ENCODE measurements at regions not wholly inside any gene's neighbourhood (a gene's known extent, or its start where the extent isn't known, plus 50 kb on each side); places are given as distances from the start of the nearest gene placed in this dataset.

DNA sequence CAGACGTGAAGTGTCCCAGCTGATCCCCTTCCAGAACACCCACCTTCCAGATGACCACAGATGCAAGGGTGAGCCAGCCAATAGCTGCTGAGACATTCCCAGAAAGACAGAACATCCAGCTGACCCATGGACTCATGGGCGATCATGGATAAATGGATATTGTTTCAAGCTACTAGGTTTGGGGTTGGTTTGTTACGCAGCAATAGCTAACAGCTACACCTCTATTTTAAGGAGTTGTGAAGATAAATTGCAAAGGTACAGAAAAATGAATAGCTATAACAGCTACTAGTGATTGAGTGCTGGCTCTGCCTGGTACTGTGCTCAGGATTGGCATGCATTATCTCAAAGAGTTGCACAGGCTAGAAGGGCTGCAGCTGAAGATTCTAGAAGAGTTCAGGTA, 122.5 kb downstream of the MIAT start:
- Histone ChIP-seq H3K4me3 (ENCODE audit: low read length in 3 of 3) (no peak overlapping the region), H3K4me1 (ENCODE audit: control insufficient read depth in 2 of 3, insufficient read depth in 2 of 3, low read depth in 1 of 3, low read length in 3 of 3) (peaks cover 0 to 3% (median 0%) of the 10 kb centered on the region in 3 donors), H3K9me3 (ENCODE audit: control insufficient read depth in 2 of 3, insufficient read depth in 1 of 3, low read length in 3 of 3) (peaks cover 0 to 6% (median 0%) of the 10 kb centered on the region in 3 donors), H3K9ac (ENCODE audit: low read length in 3 of 3) (no peak overlapping the region), H3K27me3 (ENCODE audit: control insufficient read depth, insufficient read depth, low read length) (no peaks in the 10 kb centered on the region), H3K36me3 (ENCODE audit: control insufficient read depth in 2 of 3, insufficient read depth in 3 of 3, low read length in 3 of 3) (peaks cover 3 to 6% (median 5%) of the 10 kb centered on the region in 3 donors), H3K27ac (ENCODE audit: low read depth in 2 of 2, low read length in 2 of 2) (no peak overlapping the region)
- no peak for FAIRE-seq
- TF ChIP-seq, protein P1, sequence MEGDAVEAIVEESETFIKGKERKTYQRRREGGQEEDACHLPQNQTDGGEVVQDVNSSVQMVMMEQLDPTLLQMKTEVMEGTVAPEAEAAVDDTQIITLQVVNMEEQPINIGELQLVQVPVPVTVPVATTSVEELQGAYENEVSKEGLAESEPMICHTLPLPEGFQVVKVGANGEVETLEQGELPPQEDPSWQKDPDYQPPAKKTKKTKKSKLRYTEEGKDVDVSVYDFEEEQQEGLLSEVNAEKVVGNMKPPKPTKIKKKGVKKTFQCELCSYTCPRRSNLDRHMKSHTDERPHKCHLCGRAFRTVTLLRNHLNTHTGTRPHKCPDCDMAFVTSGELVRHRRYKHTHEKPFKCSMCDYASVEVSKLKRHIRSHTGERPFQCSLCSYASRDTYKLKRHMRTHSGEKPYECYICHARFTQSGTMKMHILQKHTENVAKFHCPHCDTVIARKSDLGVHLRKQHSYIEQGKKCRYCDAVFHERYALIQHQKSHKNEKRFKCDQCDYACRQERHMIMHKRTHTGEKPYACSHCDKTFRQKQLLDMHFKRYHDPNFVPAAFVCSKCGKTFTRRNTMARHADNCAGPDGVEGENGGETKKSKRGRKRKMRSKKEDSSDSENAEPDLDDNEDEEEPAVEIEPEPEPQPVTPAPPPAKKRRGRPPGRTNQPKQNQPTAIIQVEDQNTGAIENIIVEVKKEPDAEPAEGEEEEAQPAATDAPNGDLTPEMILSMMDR (IDR thresholded peaks at IDR 0.05; ENCODE audit: borderline replicate concordance, extremely low read depth, insufficient read depth), result no peak
- intact Hi-C loops (cut with DNase I), result no loop called here
- DNase-seq, result no peak

DNA sequence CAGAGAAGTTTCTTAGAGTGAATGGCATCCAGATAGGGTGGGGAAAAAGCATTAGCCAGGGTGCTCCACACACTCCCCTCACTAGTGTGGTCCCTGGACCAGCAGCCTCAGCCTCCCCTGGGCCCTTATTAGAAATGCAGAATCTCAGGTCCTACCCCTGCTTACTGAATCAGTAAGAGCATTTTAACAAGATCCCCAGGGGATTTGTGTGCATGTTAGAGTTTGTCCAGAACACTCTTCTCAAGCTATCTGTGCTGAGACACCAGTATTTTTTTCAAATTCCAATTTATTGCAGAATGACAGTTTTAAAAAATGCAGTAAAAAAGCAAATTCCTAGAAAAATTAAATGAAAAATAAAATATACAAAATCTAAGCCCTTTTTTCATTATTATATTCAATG, 123.1 kb downstream of the MIAT start:
- Histone ChIP-seq H3K36me3 (ENCODE audit: control insufficient read depth in 2 of 3, insufficient read depth in 3 of 3, low read length in 3 of 3) (peaks cover 3 to 6% (median 5%) of the 10 kb centered on the region in 3 donors), H3K27me3 (ENCODE audit: control insufficient read depth, insufficient read depth, low read length) (no peaks in the 10 kb centered on the region), H3K9me3 (ENCODE audit: control insufficient read depth in 2 of 3, insufficient read depth in 1 of 3, low read length in 3 of 3) (peaks cover 0 to 6% (median 0%) of the 10 kb centered on the region in 3 donors), H3K4me3 (ENCODE audit: low read length in 3 of 3) (no peak overlapping the region), H3K9ac (ENCODE audit: low read length in 3 of 3) (no peak overlapping the region), H3K4me1 (ENCODE audit: control insufficient read depth in 2 of 3, insufficient read depth in 2 of 3, low read depth in 1 of 3, low read length in 3 of 3) (peaks cover 0 to 3% (median 0%) of the 10 kb centered on the region in 3 donors), H3K27ac (ENCODE audit: low read depth in 2 of 2, low read length in 2 of 2) (no peak overlapping the region)
- TF ChIP-seq, protein P1 (IDR thresholded peaks at IDR 0.05; ENCODE audit: borderline replicate concordance, extremely low read depth, insufficient read depth), result no peak
- DNase-seq (no peak), FAIRE-seq (no peak)
- intact Hi-C loops (cut with DNase I), result no loop called here

DNA sequence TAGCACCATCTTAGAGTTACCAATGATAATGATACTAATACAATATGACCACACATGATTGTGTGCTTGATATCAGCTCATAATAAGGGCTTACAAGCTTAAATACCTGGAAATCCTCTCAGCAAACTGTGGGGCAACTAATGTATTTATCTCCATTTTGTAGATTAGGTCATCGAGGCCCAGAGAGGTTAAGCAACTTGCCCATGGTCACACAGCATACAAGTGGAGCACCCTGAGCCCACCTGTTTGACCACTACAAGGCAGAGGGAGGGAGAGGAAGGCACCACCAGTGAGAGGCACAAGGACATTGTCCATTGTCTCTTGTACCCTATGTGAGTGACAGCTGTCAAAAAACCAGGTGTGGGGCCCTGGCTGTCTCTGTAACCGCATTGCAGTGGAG, 123.7 kb downstream of the MIAT start:
- TF ChIP-seq, protein P1 (IDR thresholded peaks at IDR 0.05; ENCODE audit: borderline replicate concordance, extremely low read depth, insufficient read depth), result no peak
- DNase-seq, result no peak
- intact Hi-C loops (cut with DNase I), result no loop called here
- Histone ChIP-seq H3K27ac (ENCODE audit: low read depth in 2 of 2, low read length in 2 of 2) (no peak overlapping the region), H3K4me1 (ENCODE audit: control insufficient read depth in 2 of 3, insufficient read depth in 2 of 3, low read depth in 1 of 3, low read length in 3 of 3) (peaks cover 0 to 3% (median 0%) of the 10 kb centered on the region in 3 donors), H3K9me3 (ENCODE audit: control insufficient read depth in 2 of 3, insufficient read depth in 1 of 3, low read length in 3 of 3) (peaks cover 0 to 6% (median 0%) of the 10 kb centered on the region in 3 donors), H3K36me3 (ENCODE audit: control insufficient read depth in 2 of 3, insufficient read depth in 3 of 3, low read length in 3 of 3) (peaks cover 3 to 6% (median 5%) of the 10 kb centered on the region in 3 donors), H3K27me3 (ENCODE audit: control insufficient read depth, insufficient read depth, low read length) (no peaks in the 10 kb centered on the region), H3K9ac (ENCODE audit: low read length in 3 of 3) (no peak overlapping the region), H3K4me3 (ENCODE audit: low read length in 3 of 3) (no peak overlapping the region)
- FAIRE-seq, result no peak

DNA sequence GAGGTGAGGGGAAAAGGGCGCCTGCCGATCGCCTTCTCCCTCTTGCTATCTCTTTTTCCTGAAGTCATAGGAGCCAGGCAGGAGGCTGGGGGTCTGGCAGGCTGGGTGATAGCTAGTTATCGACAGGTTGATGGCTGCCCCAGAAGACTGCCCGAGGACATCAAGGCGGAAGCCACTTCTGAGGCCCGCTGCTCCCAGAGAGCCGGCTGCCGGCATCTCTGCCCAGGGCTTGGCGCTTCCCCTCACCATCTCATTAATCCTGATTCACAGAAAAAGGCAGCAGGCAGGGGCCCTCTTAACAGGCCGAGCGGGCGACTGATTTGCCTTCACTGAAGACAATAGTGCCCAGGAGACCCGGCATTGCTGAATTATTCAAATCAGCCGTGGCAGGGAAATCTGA, 124.2 kb downstream of the MIAT start:
- Histone ChIP-seq H3K4me3 (ENCODE audit: low read length in 3 of 3) (no peak overlapping the region), H3K9ac (ENCODE audit: low read length in 3 of 3) (no peak overlapping the region), H3K4me1 (ENCODE audit: control insufficient read depth in 2 of 3, insufficient read depth in 2 of 3, low read depth in 1 of 3, low read length in 3 of 3) (peaks cover 0 to 3% (median 0%) of the 10 kb centered on the region in 3 donors), H3K36me3 (ENCODE audit: control insufficient read depth in 2 of 3, insufficient read depth in 3 of 3, low read length in 3 of 3) (peaks cover 3 to 6% (median 5%) of the 10 kb centered on the region in 3 donors), H3K27me3 (ENCODE audit: control insufficient read depth, insufficient read depth, low read length) (no peaks in the 10 kb centered on the region), H3K27ac (ENCODE audit: low read depth in 2 of 2, low read length in 2 of 2) (no peak overlapping the region), H3K9me3 (ENCODE audit: control insufficient read depth in 2 of 3, insufficient read depth in 1 of 3, low read length in 3 of 3) (peaks cover 0 to 6% (median 0%) of the 10 kb centered on the region in 3 donors)
- TF ChIP-seq, protein P1 (IDR thresholded peaks at IDR 0.05; ENCODE audit: borderline replicate concordance, extremely low read depth, insufficient read depth), result no peak
- DNase-seq, result no peak
- intact Hi-C loops (cut with DNase I), result no loop called here
- no peak for FAIRE-seq

All from kidney (tissue), 13 donors.